GM19467 (cell line): ENCODE measurements at regions not wholly inside any gene's neighbourhood (a gene's known extent, or its start where the extent isn't known, plus 50 kb on each side); places are given as distances from the start of the nearest gene placed in this dataset.

Source experiments
- ATAC-seq: cut with Tn5 transposase; IDR thresholded peaks from one replicate; pipeline ENCODE4 v1.9.1; 2021; ENCODE audit warnings: mild to moderate bottlenecking, moderate library complexity; ENCODE audit not compliant: unreplicated experiment

- no peak for ATAC-seq
Observed at GRCh38 chr20:7323957-7324356, 556.5 kb downstream of the BMP2 start.

- ATAC-seq: no peak
Observed at GRCh38 chr20:7327810-7328209, 560.3 kb downstream of the BMP2 start.

GRCh38 chr20:7330850-7331249 lies 563.4 kb downstream of the BMP2 start:
- ATAC-seq: no peak

DNA sequence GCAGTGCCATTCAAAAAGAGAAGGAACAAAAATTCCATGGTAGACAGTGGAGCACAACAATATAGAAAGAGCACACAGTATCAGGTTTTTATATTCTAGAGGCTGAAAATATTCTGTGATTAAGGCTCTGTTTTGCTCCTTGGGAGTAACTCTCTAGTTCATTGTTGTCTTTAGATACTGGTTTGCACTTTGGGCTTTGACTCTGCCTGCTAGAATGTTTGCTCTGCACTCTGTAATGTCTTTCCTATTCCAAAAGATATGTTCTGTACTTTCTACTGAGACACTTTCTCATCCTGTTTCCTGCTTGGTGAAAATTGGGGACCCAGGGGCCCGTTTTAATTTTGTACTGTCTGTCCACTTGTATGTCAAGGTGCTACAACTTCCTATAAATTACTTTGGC lies 564.7 kb downstream of the BMP2 start:
- no peak for ATAC-seq

DNA sequence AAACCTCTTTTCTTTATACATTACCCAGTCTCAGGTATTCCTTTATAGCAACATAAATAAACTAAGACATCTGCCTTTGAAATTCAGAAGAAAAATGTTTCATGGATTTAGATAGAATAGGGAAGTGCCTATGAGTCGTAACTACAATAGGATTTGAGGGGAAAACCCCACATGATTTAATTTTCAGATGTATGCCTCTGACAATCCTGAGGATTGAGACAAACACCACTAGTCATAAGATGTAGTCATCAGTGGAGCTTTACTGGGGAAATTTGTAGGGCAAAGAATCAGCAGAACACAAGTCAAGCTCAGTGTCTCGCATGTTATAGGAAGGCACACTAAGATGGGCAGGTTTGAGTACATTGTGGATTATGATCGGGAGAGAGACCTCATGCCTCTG lies 566.4 kb downstream of the BMP2 start:
- no peak for ATAC-seq

- ATAC-seq: no peak
Observed at GRCh38 chr20:7346026-7346425, 578.5 kb downstream of the BMP2 start.

GRCh38 chr20:7346562-7346961 lies 579.1 kb downstream of the BMP2 start:
- ATAC-seq: no peak

DNA sequence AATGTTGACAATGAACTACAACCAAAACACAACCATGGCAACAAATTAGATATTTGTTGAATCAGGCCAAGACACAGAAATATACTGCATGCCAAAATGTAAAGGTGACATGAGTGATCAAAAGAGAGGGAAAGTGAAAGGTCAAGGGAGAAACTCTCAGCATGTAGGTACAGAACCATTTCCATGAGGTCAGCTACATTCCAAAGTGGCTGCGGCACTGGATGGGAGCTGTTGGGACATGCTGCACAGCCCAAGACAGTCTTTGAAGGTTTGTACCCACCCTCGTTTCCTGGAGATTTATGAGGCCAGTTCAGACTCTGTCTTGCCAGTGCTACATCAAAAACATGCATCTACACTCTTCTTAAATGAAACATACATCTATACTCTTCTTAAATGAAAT lies 579.9 kb downstream of the BMP2 start:
- no peak for ATAC-seq

- ATAC-seq: no peak
Observed at GRCh38 chr20:7348253-7348652, 580.8 kb downstream of the BMP2 start.

- no peak for ATAC-seq
Observed at GRCh38 chr20:7352165-7352564, 584.7 kb downstream of the BMP2 start.

DNA sequence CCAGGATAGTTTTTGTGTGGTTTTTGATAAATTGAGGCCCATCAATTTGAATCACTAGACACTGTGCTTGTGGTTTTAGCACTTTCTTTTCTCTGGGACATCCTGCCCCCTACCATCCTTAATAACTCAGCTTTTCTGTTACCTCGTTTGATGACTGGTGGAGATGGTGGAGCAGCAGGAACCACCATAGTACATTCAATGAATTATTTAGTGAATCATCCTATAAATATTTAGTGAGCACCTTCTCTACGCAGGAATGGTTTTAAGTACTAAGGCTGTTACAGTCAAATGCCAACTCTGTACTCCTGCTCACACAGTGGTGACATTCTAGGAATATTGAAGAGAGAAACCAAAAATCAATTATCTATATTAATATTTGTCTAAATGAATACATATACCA lies 585.2 kb downstream of the HAO1 start:
- ATAC-seq: no peak

DNA sequence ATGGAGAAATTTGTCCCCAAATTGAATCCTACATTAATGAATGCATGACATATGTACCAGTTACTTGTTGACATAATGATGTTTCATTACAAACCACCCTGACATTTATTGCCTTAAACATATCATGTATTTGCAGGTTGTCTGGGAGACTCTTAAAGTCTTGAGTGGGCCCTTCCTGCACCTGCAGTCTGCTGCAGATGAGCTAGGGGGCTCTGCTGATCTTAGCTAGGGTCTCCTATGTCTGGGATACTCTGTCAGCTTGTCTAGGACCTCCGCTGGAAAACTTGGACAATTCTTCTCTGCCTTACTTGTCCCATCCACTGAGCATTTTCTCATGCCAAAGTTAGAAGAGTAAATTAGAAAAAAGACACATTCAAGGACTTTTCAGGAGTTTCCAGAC lies 581.6 kb downstream of the HAO1 start:
- no peak for ATAC-seq

DNA sequence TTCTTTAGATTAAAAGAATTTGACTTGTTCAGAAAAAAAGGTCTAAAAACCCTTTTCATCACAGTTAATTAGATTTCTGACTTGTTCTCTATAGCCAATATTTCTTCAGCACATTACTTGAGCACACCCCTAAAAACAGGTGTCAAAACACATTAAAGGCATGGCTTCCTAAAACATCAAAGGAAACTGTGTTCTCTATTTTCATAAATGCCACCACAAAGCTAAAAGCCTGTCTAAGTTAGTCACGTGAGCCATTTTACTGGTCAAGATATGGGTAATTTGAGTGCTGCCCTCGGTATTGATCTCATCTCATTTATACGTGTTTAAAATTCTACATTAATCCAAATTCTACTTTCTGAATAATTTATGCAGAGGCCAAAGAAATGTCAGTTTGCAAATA lies 580.5 kb downstream of the HAO1 start:
- ATAC-seq: no peak

DNA sequence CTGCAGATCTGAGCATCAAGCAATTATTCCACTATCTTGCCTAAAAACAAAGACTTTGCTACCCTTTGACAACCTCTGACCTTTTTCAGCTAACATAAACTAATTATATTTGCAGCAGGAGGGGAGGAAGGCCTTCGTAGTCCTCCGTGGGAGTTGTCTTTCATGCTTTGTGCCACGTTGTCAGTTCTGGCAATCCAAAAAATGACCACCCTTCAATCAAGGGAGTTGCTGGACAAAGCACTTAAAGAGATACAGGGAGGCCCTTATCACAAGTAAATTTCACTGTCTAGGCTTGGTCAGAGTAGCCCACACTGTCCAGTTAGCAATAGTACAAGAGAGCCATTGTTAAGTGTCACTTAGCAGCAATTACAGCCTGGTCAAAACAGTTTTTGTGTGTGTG lies 578.9 kb downstream of the HAO1 start:
- no peak for ATAC-seq

GRCh38 chr20:7361931-7362330 lies 578.3 kb downstream of the HAO1 start:
- no peak for ATAC-seq

DNA sequence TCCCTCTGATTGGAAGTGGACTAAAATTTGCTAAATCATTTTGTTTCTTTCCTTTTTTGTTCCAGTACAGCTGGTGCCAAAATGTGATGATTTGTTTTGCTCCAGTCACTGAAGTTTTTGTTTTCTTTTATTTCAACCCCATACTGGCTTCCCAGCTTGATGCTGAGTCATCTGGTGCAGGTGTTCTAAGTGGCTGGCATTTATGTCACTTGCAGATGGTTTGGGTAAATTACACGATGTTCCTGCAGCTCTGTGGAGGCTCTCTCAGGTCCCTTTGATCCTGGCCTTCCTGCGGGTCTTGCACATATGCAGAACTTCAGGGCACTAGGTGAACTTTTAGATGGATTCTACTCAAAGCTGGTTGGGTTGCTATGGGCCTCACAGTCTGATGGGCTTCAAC lies 577.7 kb downstream of the HAO1 start:
- no peak for ATAC-seq

DNA sequence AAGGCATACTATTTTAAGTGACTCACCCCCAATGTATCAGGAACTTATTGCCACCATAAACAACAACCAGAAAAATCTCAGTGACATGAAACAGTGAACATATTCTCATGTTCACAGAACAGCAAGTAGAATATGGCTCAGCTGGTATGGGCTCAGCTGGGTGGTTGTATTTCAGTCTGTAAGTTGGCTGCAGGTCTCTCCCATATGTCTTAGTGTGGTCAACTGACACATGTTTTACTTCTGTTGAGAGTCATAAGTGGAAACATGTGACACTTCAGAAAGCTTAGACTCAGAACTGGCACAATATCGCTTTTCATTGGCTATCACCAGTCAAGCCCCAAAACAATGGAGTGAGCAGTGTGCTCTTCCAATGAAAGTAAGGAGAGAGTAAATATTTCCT lies 574.1 kb downstream of the HAO1 start:
- no peak for ATAC-seq

GRCh38 chr20:7371518-7372163 lies 568.6 kb downstream of the HAO1 start:
- ATAC-seq: no peak

- no peak for ATAC-seq
Observed at GRCh38 chr20:7375905-7376304, 564.4 kb downstream of the HAO1 start.

DNA sequence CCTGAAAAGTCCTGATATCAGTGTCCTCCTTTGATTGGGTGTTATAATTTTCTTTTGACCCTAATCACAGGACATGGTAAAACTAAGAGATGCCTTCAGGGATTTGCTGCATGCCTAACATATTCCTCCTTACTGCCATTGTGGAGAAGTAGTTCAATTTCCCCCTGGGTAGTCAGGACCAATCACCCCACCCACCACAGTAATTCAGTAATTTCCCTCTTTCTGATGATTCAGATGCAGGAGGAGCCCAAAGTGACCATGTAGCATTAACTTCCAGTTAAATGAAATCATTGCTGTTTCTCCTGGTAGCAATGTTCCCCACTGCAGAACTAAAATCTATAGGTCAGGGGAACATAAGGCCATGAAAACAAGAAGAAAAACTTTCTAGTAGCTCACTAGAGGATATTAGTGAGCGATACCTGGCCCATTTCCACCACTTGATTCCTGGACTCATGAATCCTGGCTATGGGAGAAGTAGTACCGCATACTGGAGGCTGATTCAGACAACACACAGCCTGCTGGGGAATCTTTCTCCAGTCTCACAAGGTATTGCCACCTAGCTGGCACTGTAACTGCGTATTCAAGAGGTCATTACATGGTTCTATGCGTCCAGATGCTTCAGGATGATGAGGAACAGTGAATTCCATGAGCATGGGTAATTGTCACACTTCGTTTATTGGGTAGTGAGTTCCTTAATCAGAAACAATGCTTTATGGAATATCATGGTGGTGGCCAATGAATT lies 561.2 kb downstream of the HAO1 start:
- ATAC-seq: no peak

GRCh38 chr20:7379621-7380220 lies 560.5 kb downstream of the HAO1 start:
- ATAC-seq: no peak

- no peak for ATAC-seq
Observed at GRCh38 chr20:7383216-7383615, 557.0 kb downstream of the HAO1 start.
